Fibroblast of lung (primary cell): ENCODE measurements at regions not wholly inside any gene's neighbourhood (a gene's known extent, or its start where the extent isn't known, plus 50 kb on each side); places are given as distances from the start of the nearest gene placed in this dataset.

ENCODE experiments used
- DNase-seq, 2 donors: peaks; one replicate each; pipeline versions ENCODE4 v3.0.0 to v3.0.0-alpha.2; 2010; ENCODE audit warnings: low read depth in 2 of 2
- H2AFZ ChIP-seq: 2 replicates; pipeline ENCODE4 v1.5.1; 2012; ENCODE audit warnings: low read length, control low read depth, inconsistent platforms
- H3K27ac ChIP-seq: 2 replicates; pipeline ENCODE4 v1.5.1; 2011; ENCODE audit warnings: low read length, control low read depth; ENCODE audit not compliant: insufficient read depth
- H3K27me3 ChIP-seq: 2 replicates; pipeline ENCODE4 v1.5.1; 2011; ENCODE audit warnings: mild to moderate bottlenecking, low read length; ENCODE audit not compliant: control insufficient read depth, insufficient read depth
- H3K36me3 ChIP-seq: 2 replicates; pipeline ENCODE4 v1.5.1; 2011; ENCODE audit warnings: low read length; ENCODE audit not compliant: control insufficient read depth, insufficient read depth
- H3K4me1 ChIP-seq: 2 replicates; pipeline ENCODE4 v1.5.1; 2011; ENCODE audit warnings: low read length; ENCODE audit not compliant: control insufficient read depth, insufficient read depth; ENCODE audit errors: extremely low read depth
- H3K4me2 ChIP-seq: 2 replicates; pipeline ENCODE4 v1.5.1; 2011; ENCODE audit warnings: low read length, control low read depth; ENCODE audit not compliant: insufficient read depth; ENCODE audit errors: extremely low read depth
- H3K4me3 ChIP-seq, 4 experiments: fragments of 200-600 bp in 1 of 4; sonication (generic) in 1 of 4; replicated peaks in 1 of 4; 2 replicates each; pipeline ENCODE4 v1.5.1; 2011 to 2016; ENCODE audit warnings: low read length in 4 of 4, low read depth in 3 of 4, mild to moderate bottlenecking in 3 of 4, control low read depth in 2 of 4, inconsistent platforms in 1 of 4, mixed read lengths in 1 of 4; ENCODE audit not compliant: insufficient read depth in 1 of 4; ENCODE audit errors: control extremely low read depth in 1 of 4
- H3K79me2 ChIP-seq: 2 replicates; pipeline ENCODE4 v1.5.1; 2012; ENCODE audit warnings: mild to moderate bottlenecking, low read length, inconsistent platforms; ENCODE audit not compliant: control insufficient read depth, insufficient read depth
- H3K9ac ChIP-seq: 2 replicates; pipeline ENCODE4 v1.5.1; 2011; ENCODE audit warnings: mild to moderate bottlenecking, low read length, control low read depth; ENCODE audit not compliant: insufficient read depth
- H3K9me3 ChIP-seq: 2 replicates; pipeline ENCODE4 v1.5.1; 2012; ENCODE audit warnings: low read depth, low read length; ENCODE audit not compliant: control insufficient read depth, insufficient read depth
- H4K20me1 ChIP-seq: 2 replicates; pipeline ENCODE4 v1.5.1; 2011; ENCODE audit warnings: low read length; ENCODE audit not compliant: control insufficient read depth, insufficient read depth; ENCODE audit errors: extremely low read depth
- CTCF ChIP-seq, 2 donors: IDR thresholded peaks in 1 of 2; conservative IDR thresholded peaks in 1 of 2; 1 replicate in 1 of 2; 2 replicates in 1 of 2; pipeline ENCODE4 v1.5.1; 2011 to 2012; ENCODE audit warnings: low read length in 2 of 2, control low read depth in 1 of 2, inconsistent platforms in 1 of 2, low read depth in 1 of 2, mild to moderate bottlenecking in 1 of 2
- EZH2 ChIP-seq: IDR thresholded peaks from 2 replicates; pipeline ENCODE4 v1.5.1; 2012; ENCODE audit warnings: low read length, control low read depth, mild to moderate bottlenecking; ENCODE audit errors: missing control alignments

GRCh38 chr9:95382433-95382832, 64.9 kb upstream of the FANCC start:
- no peaks in the 10 kb centered on the region for H3K79me2 ChIP-seq
- no peaks in the 10 kb centered on the region for H3K36me3 ChIP-seq
- no peak overlapping the region for H3K9ac ChIP-seq
- H2AFZ ChIP-seq, result no peak overlapping the region
- DNase-seq, result no peak
- peaks cover 8% of the 10 kb centered on the region for H3K4me1 ChIP-seq
- H3K4me3 ChIP-seq, result no peak overlapping the region
- no peaks in the 10 kb centered on the region for H3K9me3 ChIP-seq
- no peaks in the 10 kb centered on the region for H4K20me1 ChIP-seq
- no peak overlapping the region for H3K27ac ChIP-seq
- no peak for TF ChIP-seq EZH2
- TF ChIP-seq CTCF (conservative IDR thresholded peaks at IDR 0.05 in 1 of 2, IDR thresholded peaks at IDR 0.05 in 1 of 2; ENCODE audit: low read depth in 1 of 2, low read length in 2 of 2), result no peak
- H3K27me3 ChIP-seq, result no peaks in the 10 kb centered on the region
- H3K4me2 ChIP-seq, result no peak overlapping the region

- Histone ChIP-seq H2AFZ (no peak overlapping the region), H3K79me2 (no peaks in the 10 kb centered on the region), H3K36me3 (no peaks in the 10 kb centered on the region), H3K4me2 (no peak overlapping the region), H3K9ac (no peak overlapping the region), H4K20me1 (no peaks in the 10 kb centered on the region), H3K9me3 (no peaks in the 10 kb centered on the region), H3K27me3 (no peaks in the 10 kb centered on the region), H3K4me3 (no peak overlapping the region), H3K27ac (no peak overlapping the region), H3K4me1 (peaks cover 8% of the 10 kb centered on the region)
- TF ChIP-seq CTCF (conservative IDR thresholded peaks at IDR 0.05 in 1 of 2, IDR thresholded peaks at IDR 0.05 in 1 of 2; ENCODE audit: low read depth in 1 of 2, low read length in 2 of 2) (no peak), EZH2 (no peak)
- peak; percentile 41 to 84 for DNase-seq
Measured at GRCh38 chr9:95381221-95381620, 63.7 kb upstream of the FANCC start.

- H4K20me1 ChIP-seq, result no peaks in the 10 kb centered on the region
- H3K27me3 ChIP-seq, result no peaks in the 10 kb centered on the region
- TF ChIP-seq EZH2, result no peak
- no peak for TF ChIP-seq CTCF (conservative IDR thresholded peaks at IDR 0.05 in 1 of 2, IDR thresholded peaks at IDR 0.05 in 1 of 2; ENCODE audit: low read depth in 1 of 2, low read length in 2 of 2)
- no peaks in the 10 kb centered on the region for H3K36me3 ChIP-seq
- H3K9me3 ChIP-seq, result no peaks in the 10 kb centered on the region
- no peak overlapping the region for H3K9ac ChIP-seq
- H3K4me1 ChIP-seq, result peaks cover 8% of the 10 kb centered on the region
- no peak for DNase-seq
- H3K4me3 ChIP-seq, result no peak overlapping the region
- H3K79me2 ChIP-seq, result no peaks in the 10 kb centered on the region
- H2AFZ ChIP-seq, result no peak overlapping the region
- H3K4me2 ChIP-seq, result no peak overlapping the region
- H3K27ac ChIP-seq, result no peak overlapping the region
Measured at GRCh38 chr9:95379630-95380029, 62.1 kb upstream of the FANCC start.
